ENCODE measurements at regions not wholly inside any gene's neighbourhood (a gene's known extent, or its start where the extent isn't known, plus 50 kb on each side); places are given as distances from the start of the nearest gene placed in this dataset.

GRCh38 chr20:56945901-56946300, 316.8 kb downstream of the TFAP2C start:
- DNase-seq (ENCODE audit: insufficient read length, low spot score) = no peak

GRCh38 chr20:56949318-56949717, 317.1 kb downstream of the BMP7 start:
- DNase-seq (ENCODE audit: insufficient read length, low spot score) = no peak
- no peak for FAIRE-seq

More at GRCh38 chr20:56945901-56946300, 316.8 kb downstream of the TFAP2C start:
- FAIRE-seq = peak; percentile 76

- peak; percentile 40 for FAIRE-seq
- DNase-seq (ENCODE audit: insufficient read length, low spot score) = no peak
These were observed 314.0 kb downstream of the BMP7 start for GRCh38 chr20:56952258-56953047.

- DNase-seq (ENCODE audit: insufficient read length, low spot score) = no peak
These were observed 313.3 kb downstream of the BMP7 start for GRCh38 chr20:56953048-56953586.

GRCh38 chr20:56954797-56955196, 311.6 kb downstream of the BMP7 start:
- DNase-seq (ENCODE audit: insufficient read length, low spot score) (no peak), FAIRE-seq (peak; percentile 67)

More at GRCh38 chr20:56953048-56953586, 313.3 kb downstream of the BMP7 start:
- FAIRE-seq = peak; percentile 69

- DNase-seq (ENCODE audit: insufficient read length, low spot score) (no peak), FAIRE-seq (no peak)
These were observed 310.8 kb downstream of the BMP7 start for GRCh38 chr20:56955680-56956079.

GRCh38 chr20:56956534-56956933, 309.9 kb downstream of the BMP7 start:
- FAIRE-seq (no peak), DNase-seq (ENCODE audit: insufficient read length, low spot score) (no peak)

- DNase-seq (ENCODE audit: insufficient read length, low spot score) (no peak), FAIRE-seq (peak; percentile 73)
These were observed 308.5 kb downstream of the BMP7 start for GRCh38 chr20:56957737-56958553.

GRCh38 chr20:56964901-56965300, 301.5 kb downstream of the BMP7 start:
- DNase-seq (ENCODE audit: insufficient read length, low spot score) = no peak
- FAIRE-seq = no peak

GRCh38 chr20:56967916-56968315, 298.5 kb downstream of the BMP7 start:
- no peak for FAIRE-seq
- no peak for DNase-seq (ENCODE audit: insufficient read length, low spot score)

- no peak for DNase-seq (ENCODE audit: insufficient read length, low spot score)
- peak; percentile 82 for FAIRE-seq
These were observed 297.9 kb downstream of the BMP7 start for GRCh38 chr20:56968376-56969048.

GRCh38 chr20:56974499-56975250, 291.8 kb downstream of the BMP7 start:
- peak; percentile 100 for FAIRE-seq

GRCh38 chr20:56975838-56976237, 290.6 kb downstream of the BMP7 start:
- DNase-seq (ENCODE audit: insufficient read length, low spot score) (no peak), FAIRE-seq (no peak)

More at GRCh38 chr20:56974499-56975250, 291.8 kb downstream of the BMP7 start:
- peak; percentile 93 for DNase-seq (ENCODE audit: insufficient read length, low spot score)

GRCh38 chr20:56976336-56976735, 290.1 kb downstream of the BMP7 start:
- FAIRE-seq (no peak), DNase-seq (ENCODE audit: insufficient read length, low spot score) (no peak)

GRCh38 chr20:56978475-56978874, 288.0 kb downstream of the BMP7 start:
- DNase-seq (ENCODE audit: insufficient read length, low spot score) (no peak), FAIRE-seq (peak; percentile 80)

- FAIRE-seq = no peak
- DNase-seq (ENCODE audit: insufficient read length, low spot score) = no peak
These were observed 287.3 kb downstream of the BMP7 start for GRCh38 chr20:56979125-56979524.

GRCh38 chr20:56981301-56981700, 285.1 kb downstream of the BMP7 start:
- no peak for FAIRE-seq

GRCh38 chr20:56983813-56984212, 282.6 kb downstream of the BMP7 start:
- no peak for DNase-seq (ENCODE audit: insufficient read length, low spot score)
- FAIRE-seq = peak; percentile 80

More at GRCh38 chr20:56981301-56981700, 285.1 kb downstream of the BMP7 start:
- no peak for DNase-seq (ENCODE audit: insufficient read length, low spot score)

- DNase-seq (ENCODE audit: insufficient read length, low spot score) = no peak
- FAIRE-seq = peak; percentile 86
These were observed 281.3 kb downstream of the BMP7 start for GRCh38 chr20:56985066-56985685.

- FAIRE-seq (no peak), DNase-seq (ENCODE audit: insufficient read length, low spot score) (no peak)
These were observed 280.0 kb downstream of the BMP7 start for GRCh38 chr20:56986476-56986875.

Data from HTR-8/SVneo (cell line).